Fibroblast of villous mesenchyme (primary cell): ENCODE measurements at regions not wholly inside any gene's neighbourhood (a gene's known extent, or its start where the extent isn't known, plus 50 kb on each side); places are given as distances from the start of the nearest gene placed in this dataset.

Experiments used
- DNase-seq: peaks from one replicate; pipeline ENCODE4 v3.0.0-alpha.2; 2010; ENCODE audit warnings: low read depth
- H3K4me3 ChIP-seq: 2 replicates; pipeline ENCODE4 v1.5.1; 2011; ENCODE audit warnings: low read depth, mild to moderate bottlenecking, low read length
- CTCF ChIP-seq: IDR thresholded peaks from 2 replicates; pipeline ENCODE4 v1.5.1; 2012; ENCODE audit warnings: low read depth, mild to moderate bottlenecking, low read length; ENCODE audit not compliant: insufficient read depth

- H3K4me3 ChIP-seq = no peak overlapping the region
- TF ChIP-seq CTCF = no peak
- DNase-seq = no peak
These were observed 126.6 kb downstream of the URB2 start for GRCh38 chr1:229752679-229753078.

GRCh38 chr1:229753764-229754551 lies 127.9 kb downstream of the URB2 start:
- no peak for DNase-seq
- H3K4me3 ChIP-seq = no peak overlapping the region
- TF ChIP-seq CTCF = no peak

GRCh38 chr1:229756666-229757065 lies 130.6 kb downstream of the URB2 start:
- no peak for TF ChIP-seq CTCF
- H3K4me3 ChIP-seq = no peak overlapping the region
- DNase-seq = peak; percentile 3

GRCh38 chr1:229757226-229757625 lies 131.2 kb downstream of the URB2 start:
- H3K4me3 ChIP-seq = no peak overlapping the region
- DNase-seq = no peak
- TF ChIP-seq CTCF = no peak

GRCh38 chr1:229758101-229759036 lies 132.3 kb downstream of the URB2 start:
- no peak overlapping the region for H3K4me3 ChIP-seq
- DNase-seq = no peak
- TF ChIP-seq CTCF = no peak

GRCh38 chr1:229759037-229759435 lies 133.0 kb downstream of the URB2 start:
- no peak overlapping the region for H3K4me3 ChIP-seq
- no peak for DNase-seq
- TF ChIP-seq CTCF = no peak
